Parathyroid adenoma (tissue), 2 donors: ENCODE measurements at regions not wholly inside any gene's neighbourhood (a gene's known extent, or its start where the extent isn't known, plus 50 kb on each side); places are given as distances from the start of the nearest gene placed in this dataset.

Experiments
- H2AFZ ChIP-seq: fragments of 300-600 bp; sonication (generic); one replicate; pipeline ENCODE4 v1.7.0; 2017; ENCODE audit warnings: antibody characterized with exemption, mild to moderate bottlenecking
- H3K27ac ChIP-seq: fragments of 300-600 bp; sonication (generic); one replicate; pipeline ENCODE4 v1.7.0; 2017
- H3K27me3 ChIP-seq: fragments of 300-600 bp; sonication (generic); one replicate; pipeline ENCODE4 v1.7.0; 2017; ENCODE audit warnings: low read length; ENCODE audit not compliant: control insufficient read depth, insufficient read depth
- H3K36me3 ChIP-seq: fragments of 300-600 bp; sonication (generic); one replicate; pipeline ENCODE4 v1.7.0; 2017; ENCODE audit warnings: low read length; ENCODE audit not compliant: control insufficient read depth, insufficient read depth
- H3K4me1 ChIP-seq: fragments of 300-600 bp; sonication (generic); one replicate; pipeline ENCODE4 v1.7.0; 2017; ENCODE audit warnings: control low read depth
- H3K4me2 ChIP-seq: fragments of 300-600 bp; sonication (generic); one replicate; pipeline ENCODE4 v1.7.0; 2017; ENCODE audit warnings: low read length
- H3K4me3 ChIP-seq: fragments of 300-600 bp; sonication (generic); one replicate; pipeline ENCODE4 v1.7.0; 2017; ENCODE audit warnings: low read depth, low read length
- H3K79me2 ChIP-seq: fragments of 300-600 bp; sonication (generic); one replicate; pipeline ENCODE4 v1.7.0; 2017; ENCODE audit warnings: control low read depth
- H3K9ac ChIP-seq: fragments of 300-600 bp; sonication (generic); one replicate; pipeline ENCODE4 v1.7.0; 2017; ENCODE audit warnings: mild to moderate bottlenecking
- H3K9me3 ChIP-seq: fragments of 300-600 bp; sonication (generic); one replicate; pipeline ENCODE4 v1.7.0; 2017; ENCODE audit warnings: low read length; ENCODE audit not compliant: control insufficient read depth
- TF ChIP-seq, protein P1 (sequence below): fragments of 300-600 bp; sonication (generic); IDR thresholded peaks from one replicate; pipeline ENCODE4 v1.7.0; 2017; ENCODE audit warnings: antibody characterized with exemption, mild to moderate bottlenecking
- donor health status: primary hyperparathyroidism.

DNA sequence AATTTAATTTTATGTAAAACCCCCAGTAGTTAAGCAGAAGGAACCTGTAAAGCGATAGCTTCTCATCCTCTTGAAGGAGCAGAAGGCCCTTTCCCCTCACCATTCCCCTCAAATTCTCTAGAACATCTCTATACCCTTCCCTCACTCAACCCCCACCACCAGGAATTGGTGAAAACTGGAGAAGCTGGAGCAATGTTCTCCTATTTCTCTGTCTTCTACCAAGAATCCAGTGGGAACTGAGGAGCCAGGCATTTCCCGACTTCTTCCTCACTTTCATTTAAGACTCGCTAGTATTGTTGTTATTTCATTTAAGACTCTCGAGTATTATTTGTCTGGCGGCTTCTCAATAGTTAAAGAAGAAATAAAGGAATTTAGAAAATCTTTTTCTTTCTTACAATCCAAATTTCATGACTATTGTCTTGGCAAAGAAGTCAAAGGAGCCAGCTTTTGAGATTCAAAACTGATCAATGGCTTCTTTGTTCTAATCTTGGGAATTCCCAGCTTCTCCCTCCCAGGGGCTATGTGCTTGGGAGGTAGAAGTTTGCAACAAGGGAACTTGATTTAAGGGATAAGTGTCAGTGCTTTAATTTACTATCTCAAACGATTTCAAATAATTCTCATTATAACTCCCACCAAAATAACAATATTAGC, 253.3 kb upstream of the ADGRL2 start:
- Histone ChIP-seq H3K27me3 (no peaks in the 10 kb centered on the region), H3K9me3 (no peaks in the 10 kb centered on the region), H3K79me2 (no peaks in the 10 kb centered on the region), H3K4me1 (no peaks in the 10 kb centered on the region), H3K27ac (no peak overlapping the region), H3K36me3 (no peaks in the 10 kb centered on the region), H3K4me2 (no peak overlapping the region), H3K9ac (no peak overlapping the region), H3K4me3 (no peak overlapping the region), H2AFZ (no peak overlapping the region)
- TF ChIP-seq, protein P1, sequence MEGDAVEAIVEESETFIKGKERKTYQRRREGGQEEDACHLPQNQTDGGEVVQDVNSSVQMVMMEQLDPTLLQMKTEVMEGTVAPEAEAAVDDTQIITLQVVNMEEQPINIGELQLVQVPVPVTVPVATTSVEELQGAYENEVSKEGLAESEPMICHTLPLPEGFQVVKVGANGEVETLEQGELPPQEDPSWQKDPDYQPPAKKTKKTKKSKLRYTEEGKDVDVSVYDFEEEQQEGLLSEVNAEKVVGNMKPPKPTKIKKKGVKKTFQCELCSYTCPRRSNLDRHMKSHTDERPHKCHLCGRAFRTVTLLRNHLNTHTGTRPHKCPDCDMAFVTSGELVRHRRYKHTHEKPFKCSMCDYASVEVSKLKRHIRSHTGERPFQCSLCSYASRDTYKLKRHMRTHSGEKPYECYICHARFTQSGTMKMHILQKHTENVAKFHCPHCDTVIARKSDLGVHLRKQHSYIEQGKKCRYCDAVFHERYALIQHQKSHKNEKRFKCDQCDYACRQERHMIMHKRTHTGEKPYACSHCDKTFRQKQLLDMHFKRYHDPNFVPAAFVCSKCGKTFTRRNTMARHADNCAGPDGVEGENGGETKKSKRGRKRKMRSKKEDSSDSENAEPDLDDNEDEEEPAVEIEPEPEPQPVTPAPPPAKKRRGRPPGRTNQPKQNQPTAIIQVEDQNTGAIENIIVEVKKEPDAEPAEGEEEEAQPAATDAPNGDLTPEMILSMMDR = no peak

DNA sequence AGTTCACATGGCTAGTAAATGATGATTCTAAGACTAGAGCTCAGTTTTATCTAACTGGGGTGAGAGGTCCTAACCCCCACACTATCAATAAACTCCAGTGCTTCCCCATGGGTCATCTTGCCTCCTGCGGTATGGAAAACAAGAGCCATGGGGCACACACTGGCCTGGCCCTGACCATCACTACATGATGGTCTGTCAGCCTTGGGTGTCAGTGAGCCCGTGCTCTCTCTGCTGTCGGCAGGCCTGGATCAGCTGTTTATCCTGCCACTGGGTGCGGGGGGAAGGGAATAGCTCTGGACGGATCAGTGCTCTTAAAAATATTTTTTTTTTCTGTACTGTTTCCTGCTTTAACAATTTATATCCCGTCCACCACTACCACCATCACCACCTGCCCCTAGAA, 255.0 kb upstream of the ADGRL2 start:
- Histone ChIP-seq H3K9ac (no peak overlapping the region), H3K27ac (no peak overlapping the region), H3K27me3 (no peaks in the 10 kb centered on the region), H3K36me3 (no peaks in the 10 kb centered on the region), H3K79me2 (no peaks in the 10 kb centered on the region), H2AFZ (no peak overlapping the region), H3K4me2 (no peak overlapping the region), H3K4me3 (no peak overlapping the region), H3K4me1 (no peaks in the 10 kb centered on the region), H3K9me3 (no peaks in the 10 kb centered on the region)
- TF ChIP-seq, protein P1 = no peak

DNA sequence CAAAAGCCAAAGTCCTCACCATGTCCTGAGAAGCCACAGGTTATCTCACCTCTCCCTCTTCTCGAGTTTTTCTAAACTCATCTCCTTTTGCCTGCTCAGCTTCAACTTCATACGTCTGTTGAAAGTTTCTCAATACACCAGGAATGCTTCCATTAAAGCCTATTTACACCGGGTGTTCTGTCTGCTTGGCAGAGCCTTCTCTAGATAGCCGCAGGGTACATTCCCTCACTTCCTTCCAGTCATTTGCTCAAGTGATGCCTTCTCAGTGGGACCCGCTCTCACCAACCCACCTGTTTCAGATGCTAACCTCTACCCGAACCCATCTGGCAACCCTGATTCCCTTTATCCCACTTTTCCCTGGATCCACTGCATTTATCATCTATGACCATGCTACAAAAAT, 257.0 kb upstream of the ADGRL2 start:
- Histone ChIP-seq H3K4me3 (no peak overlapping the region), H2AFZ (no peak overlapping the region), H3K27ac (no peak overlapping the region), H3K4me2 (no peak overlapping the region), H3K9ac (no peak overlapping the region), H3K4me1 (no peaks in the 10 kb centered on the region), H3K79me2 (no peaks in the 10 kb centered on the region), H3K27me3 (no peaks in the 10 kb centered on the region), H3K36me3 (no peaks in the 10 kb centered on the region), H3K9me3 (no peaks in the 10 kb centered on the region)
- TF ChIP-seq, protein P1 = no peak

DNA sequence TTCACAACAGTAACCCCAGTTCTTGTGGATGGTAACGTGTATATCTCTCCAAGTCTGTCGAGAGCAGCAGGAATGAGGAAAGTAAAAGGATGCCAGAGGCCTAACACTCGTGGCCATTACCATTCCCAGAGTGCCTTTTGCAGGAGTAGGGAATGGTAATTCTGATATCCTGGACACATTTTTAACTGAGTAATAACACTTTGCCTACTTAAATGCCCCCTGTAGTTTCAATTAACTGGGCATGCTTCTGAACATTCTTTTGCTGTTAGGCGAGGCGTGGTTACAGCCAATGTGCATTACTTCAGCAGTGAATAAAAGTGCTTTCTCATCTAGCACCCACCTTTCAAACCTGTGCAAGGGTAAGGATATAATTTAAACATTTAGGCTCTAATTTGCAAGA, 258.5 kb upstream of the ADGRL2 start:
- Histone ChIP-seq H3K27ac (no peak overlapping the region), H3K9me3 (no peaks in the 10 kb centered on the region), H3K36me3 (no peaks in the 10 kb centered on the region), H3K79me2 (no peaks in the 10 kb centered on the region), H3K9ac (no peak overlapping the region), H3K27me3 (no peaks in the 10 kb centered on the region), H3K4me3 (no peak overlapping the region), H3K4me1 (no peaks in the 10 kb centered on the region), H3K4me2 (no peak overlapping the region), H2AFZ (no peak overlapping the region)
- TF ChIP-seq, protein P1 = no peak

DNA sequence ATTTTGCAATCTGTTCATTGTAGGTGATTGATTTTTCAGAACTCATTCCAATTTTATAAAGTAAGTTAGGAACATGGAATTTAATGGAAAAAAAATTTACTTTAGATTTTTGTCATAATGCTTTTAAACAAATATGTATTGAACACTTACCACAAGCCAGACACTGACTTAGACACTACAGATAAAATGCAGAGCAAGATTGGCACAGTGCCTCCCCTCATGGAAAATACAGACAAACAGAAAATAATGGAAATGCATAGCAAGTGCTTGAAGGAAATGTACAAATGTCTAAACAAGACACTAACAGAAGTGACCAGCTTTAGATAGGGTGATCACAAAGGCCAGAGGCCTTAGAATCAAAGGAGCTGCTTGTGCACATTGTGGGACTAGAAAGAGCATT, 260.5 kb upstream of the ADGRL2 start:
- Histone ChIP-seq H3K4me2 (no peak overlapping the region), H3K27ac (no peak overlapping the region), H3K4me1 (no peaks in the 10 kb centered on the region), H3K79me2 (no peaks in the 10 kb centered on the region), H3K36me3 (no peaks in the 10 kb centered on the region), H3K9me3 (no peaks in the 10 kb centered on the region), H3K4me3 (no peak overlapping the region), H2AFZ (no peak overlapping the region), H3K9ac (no peak overlapping the region), H3K27me3 (no peaks in the 10 kb centered on the region)
- TF ChIP-seq, protein P1 = no peak
